Central memory CD8-positive, alpha-beta T cell (primary cell): ENCODE measurements at regions not wholly inside any gene's neighbourhood (a gene's known extent, or its start where the extent isn't known, plus 50 kb on each side); places are given as distances from the start of the nearest gene placed in this dataset.
"Not testable (repeated sequence)": the region's sequence is repeated elsewhere in the genome, so short reads cannot be mapped to it uniquely, and the experiment has no call there.

Experiments used
- ATAC-seq: fragments of 150-1000 bp; cut with Tn5 transposase; replicated peaks from 2 replicates; pipeline ENCODE4 v1.10.0; 2022; ENCODE audit warnings: mild to moderate bottlenecking, moderate FRiP score, moderate number of reproducible peaks; ENCODE audit not compliant: poor library complexity, severe bottlenecking; ENCODE audit errors: extremely low read depth
- DNase-seq, 2 donors: peaks; one replicate each; pipeline ENCODE4 v3.0.0; 2021; ENCODE audit warnings: low spot score in 2 of 2
- H3K27ac Mint-ChIP-seq: one replicate; pipeline ENCODE4 v1.8.0; 2022; ENCODE audit warnings: low read depth, mild to moderate bottlenecking, moderate library complexity, mixed read lengths
- H3K27me3 Mint-ChIP-seq: one replicate; pipeline ENCODE4 v1.8.0; 2022; ENCODE audit warnings: mixed read lengths
- H3K36me3 Mint-ChIP-seq: one replicate; pipeline ENCODE4 v1.8.0; 2022; ENCODE audit warnings: mild to moderate bottlenecking, moderate library complexity, mixed read lengths; ENCODE audit not compliant: insufficient read depth
- H3K4me1 Mint-ChIP-seq: one replicate; pipeline ENCODE4 v1.8.0; 2022; ENCODE audit warnings: mixed read lengths
- H3K4me3 Mint-ChIP-seq: one replicate; pipeline ENCODE4 v1.8.0; 2022; ENCODE audit warnings: mild to moderate bottlenecking, moderate library complexity, mixed read lengths
- H3K9me3 Mint-ChIP-seq: one replicate; pipeline ENCODE4 v1.8.0; 2022; ENCODE audit warnings: mixed read lengths

DNA sequence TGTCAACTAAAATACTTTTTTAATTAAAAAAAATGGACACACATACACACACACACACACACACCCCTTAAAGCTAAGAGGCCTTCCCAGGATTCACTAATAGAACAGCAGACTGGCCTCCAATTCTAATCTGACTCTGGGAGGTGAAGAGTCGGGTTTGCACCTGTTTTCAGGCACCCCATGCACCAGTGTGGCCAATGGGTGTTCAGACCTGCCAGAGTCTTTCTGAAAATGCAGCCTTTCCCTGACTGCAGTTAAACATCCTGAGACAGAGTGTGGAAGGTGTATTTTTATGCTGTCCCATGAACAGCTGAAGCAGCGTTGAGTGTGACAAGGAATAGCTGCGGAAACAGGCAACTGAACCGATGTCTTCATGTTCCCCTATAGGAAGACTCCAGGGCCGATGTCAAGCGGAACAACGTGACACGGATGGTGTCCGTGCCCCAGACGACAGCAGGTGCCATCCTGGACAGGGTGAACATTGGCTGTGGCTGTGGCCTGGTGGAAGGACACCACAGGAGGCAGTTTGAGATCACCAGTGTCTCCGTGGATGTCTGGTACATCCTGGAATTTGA lies 74.6 kb upstream of the LYZL2 start:
- Mint-ChIP-seq H3K36me3 (peaks cover 6% of the 10 kb centered on the region), H3K9me3 (no peaks in the 10 kb centered on the region), H3K27ac (peak overlapping the region; percentile 97), H3K27me3 (no peaks in the 10 kb centered on the region), H3K4me3 (peak overlapping the region; percentile 84), H3K4me1 (peaks cover 51% of the 10 kb centered on the region)
- no peak for ATAC-seq
- DNase-seq, result no peak

DNA sequence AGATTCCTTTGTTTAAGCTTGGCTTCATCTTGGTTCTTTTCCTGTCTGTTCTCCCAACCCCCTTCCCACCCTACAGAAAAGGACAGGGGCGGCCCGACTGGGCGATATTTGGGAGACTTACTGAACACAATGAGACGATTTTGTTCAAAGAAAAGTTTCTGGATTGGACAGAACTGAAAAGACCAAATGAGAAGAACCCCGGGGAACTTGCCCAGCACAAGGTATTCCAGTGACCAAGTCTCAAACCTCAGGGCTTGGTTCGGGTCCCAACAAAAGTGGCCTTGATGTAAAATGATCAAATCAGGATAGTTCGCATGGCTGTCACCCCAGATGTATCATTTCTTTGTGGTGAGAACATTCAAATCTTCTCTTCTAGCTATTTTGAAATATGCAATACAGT lies 73.9 kb upstream of the LYZL2 start:
- peak overlapping the region; percentile 97 for H3K27ac Mint-ChIP-seq
- DNase-seq, H3K9me3 Mint-ChIP-seq, ATAC-seq, H3K27me3 Mint-ChIP-seq, H3K36me3 Mint-ChIP-seq: not testable (repeated sequence)
- peak overlapping the region; percentile 84 for H3K4me3 Mint-ChIP-seq
- H3K4me1 Mint-ChIP-seq, result peaks cover 51% of the 10 kb centered on the region

DNA sequence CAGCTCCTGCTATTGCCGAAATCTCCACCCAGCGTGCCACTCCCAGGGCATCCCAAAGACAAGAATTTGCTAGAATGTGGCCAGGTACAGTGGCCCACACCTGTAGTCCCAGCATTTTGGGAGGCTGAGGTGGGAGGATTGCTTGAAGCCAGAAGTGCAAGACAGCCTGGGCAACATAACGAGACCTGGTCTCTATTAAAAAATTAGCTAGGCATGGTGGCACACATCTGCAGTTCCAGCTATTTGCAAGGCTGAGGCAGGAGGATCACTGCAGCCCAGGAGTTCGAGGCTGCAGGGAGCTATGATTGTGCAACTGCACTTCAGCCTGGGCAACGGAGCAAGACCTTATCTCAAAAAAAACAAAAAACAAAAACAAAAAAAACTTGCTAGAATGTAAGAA lies 73.3 kb upstream of the LYZL2 start:
- ATAC-seq (no peak), DNase-seq (no peak)
- no peaks in the 10 kb centered on the region for H3K9me3 Mint-ChIP-seq
- H3K4me1 Mint-ChIP-seq, result peaks cover 56% of the 10 kb centered on the region
- H3K4me3 Mint-ChIP-seq, result peak overlapping the region; percentile 67
- H3K27me3 Mint-ChIP-seq, result no peaks in the 10 kb centered on the region
- H3K36me3 Mint-ChIP-seq, result peaks cover 6% of the 10 kb centered on the region
- H3K27ac Mint-ChIP-seq, result peak overlapping the region; percentile 93

DNA sequence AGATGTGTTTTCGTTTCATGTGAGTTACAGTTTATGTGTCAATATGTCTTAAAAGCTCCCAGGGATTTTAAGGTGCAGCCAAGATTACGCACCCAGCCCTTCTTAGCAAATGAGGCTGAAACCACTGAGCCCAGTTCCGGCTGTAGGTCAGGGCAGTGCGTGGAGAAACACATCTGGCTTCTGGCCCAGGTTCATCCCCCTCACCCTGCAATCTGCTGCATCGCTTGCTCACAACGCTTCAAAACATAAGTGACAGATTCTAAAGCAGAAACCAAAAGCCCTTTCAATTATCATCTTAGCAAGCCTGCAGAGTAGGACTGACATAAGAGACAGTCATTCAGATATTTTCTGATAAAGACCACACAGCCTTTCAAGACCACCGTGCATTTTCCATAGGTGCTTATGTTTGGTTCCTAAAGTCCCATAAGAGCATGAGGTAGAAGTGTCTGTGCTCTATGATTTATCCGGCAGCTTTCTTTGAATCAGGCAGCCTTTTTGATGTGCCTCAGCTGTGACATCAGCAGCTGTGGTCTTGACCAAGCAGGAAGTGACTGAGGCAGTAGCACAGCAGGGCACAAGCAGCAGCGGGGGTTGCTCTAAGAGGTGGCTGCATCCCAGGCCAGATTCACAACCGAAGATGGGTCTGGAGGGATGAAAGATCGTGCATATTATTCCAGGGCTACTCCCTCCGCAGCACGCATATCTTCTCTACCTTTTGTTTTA lies 72.1 kb upstream of the LYZL2 start:
- peak overlapping the region; percentile 67 for H3K4me3 Mint-ChIP-seq
- no peaks in the 10 kb centered on the region for H3K9me3 Mint-ChIP-seq
- H3K36me3 Mint-ChIP-seq, result peaks cover 6% of the 10 kb centered on the region
- H3K27ac Mint-ChIP-seq, result peak overlapping the region; percentile 93
- peak; percentile 78 for ATAC-seq
- peaks cover 68% of the 10 kb centered on the region for H3K4me1 Mint-ChIP-seq
- peak; percentile 39 to 66 for DNase-seq
- no peaks in the 10 kb centered on the region for H3K27me3 Mint-ChIP-seq

DNA sequence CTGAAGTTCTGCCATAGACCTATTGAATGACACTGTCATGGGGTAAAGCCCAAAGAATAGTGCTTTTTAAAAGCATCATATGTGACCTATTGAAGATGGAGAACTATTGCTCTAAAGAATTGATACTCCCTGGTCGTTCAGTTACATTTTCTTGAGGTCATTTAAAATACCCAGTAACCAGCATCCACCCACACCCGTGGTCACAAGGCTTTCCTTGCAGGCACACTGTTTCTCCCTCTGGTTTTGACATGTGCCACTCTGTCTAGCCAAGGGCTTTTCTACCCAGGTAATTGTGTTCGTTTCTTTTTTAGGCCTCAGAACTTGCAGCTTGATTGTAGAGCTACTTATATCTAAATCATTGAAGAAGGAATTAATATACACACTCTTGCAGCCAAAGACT lies 68.3 kb upstream of the LYZL2 start:
- H3K27ac Mint-ChIP-seq, result peak overlapping the region; percentile 74
- H3K36me3 Mint-ChIP-seq, result peaks cover 4% of the 10 kb centered on the region
- H3K9me3 Mint-ChIP-seq, result no peaks in the 10 kb centered on the region
- ATAC-seq (no peak), DNase-seq (no peak)
- peaks cover 56% of the 10 kb centered on the region for H3K4me1 Mint-ChIP-seq
- H3K27me3 Mint-ChIP-seq, result no peaks in the 10 kb centered on the region
- peak overlapping the region; percentile 14 for H3K4me3 Mint-ChIP-seq

GRCh38 chr10:30697221-30697620 lies 67.7 kb upstream of the LYZL2 start:
- H3K36me3 Mint-ChIP-seq, H3K27me3 Mint-ChIP-seq, ATAC-seq, DNase-seq, H3K9me3 Mint-ChIP-seq: not testable (repeated sequence)
- Mint-ChIP-seq H3K4me3 (peak overlapping the region; percentile 14), H3K27ac (peak overlapping the region; percentile 74), H3K4me1 (peaks cover 50% of the 10 kb centered on the region)

GRCh38 chr10:30696416-30697185 lies 67.0 kb upstream of the LYZL2 start:
- H3K4me3 Mint-ChIP-seq, result peak overlapping the region; percentile 57
- not testable (repeated sequence) for ATAC-seq, H3K9me3 Mint-ChIP-seq, DNase-seq, H3K27me3 Mint-ChIP-seq, H3K36me3 Mint-ChIP-seq
- H3K4me1 Mint-ChIP-seq, result peaks cover 45% of the 10 kb centered on the region
- H3K27ac Mint-ChIP-seq, result peak overlapping the region; percentile 38

DNA sequence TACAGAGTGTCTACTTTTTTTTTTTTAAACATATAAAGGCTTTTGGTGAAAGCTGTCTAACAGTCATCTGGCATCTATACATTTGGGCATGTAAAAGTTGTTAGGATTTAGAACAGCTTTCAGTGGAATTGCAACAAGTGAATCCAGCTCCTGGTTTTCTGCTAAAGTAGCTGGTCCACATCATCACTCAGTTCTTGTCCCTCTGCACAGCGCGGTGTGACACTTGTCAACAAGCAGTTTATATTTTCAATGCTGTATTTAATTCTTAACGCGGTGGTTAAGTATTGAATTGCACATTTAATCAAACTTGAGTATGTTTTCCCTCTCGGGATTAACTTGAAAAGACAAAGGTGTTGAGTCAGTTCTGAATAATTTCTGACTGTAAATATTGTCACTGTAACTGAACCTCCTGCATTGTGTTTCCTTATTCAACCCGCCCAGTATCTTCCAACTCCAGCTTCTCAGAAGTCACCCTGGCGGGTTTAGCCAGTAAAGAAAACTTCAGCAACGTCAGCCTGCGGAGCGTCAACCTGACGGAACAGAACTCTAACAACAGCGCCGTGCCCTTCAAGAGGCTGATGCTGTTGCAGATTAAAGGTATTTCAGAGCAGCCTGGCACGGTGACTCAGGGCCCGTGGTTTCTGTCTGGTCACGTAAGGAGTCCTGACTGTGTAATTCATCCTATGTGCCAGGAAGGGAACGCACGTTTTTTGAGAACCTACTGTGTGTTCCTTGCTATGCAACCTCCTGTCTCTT lies 66.1 kb upstream of the LYZL2 start:
- Mint-ChIP-seq H3K4me1 (peaks cover 41% of the 10 kb centered on the region), H3K4me3 (peak overlapping the region; percentile 57), H3K27ac (peak overlapping the region; percentile 38)
- DNase-seq (peak in 1 of 2 donors; percentile 34), ATAC-seq (peak; percentile 94)
- H3K9me3 Mint-ChIP-seq, H3K27me3 Mint-ChIP-seq, H3K36me3 Mint-ChIP-seq: not testable (repeated sequence)

DNA sequence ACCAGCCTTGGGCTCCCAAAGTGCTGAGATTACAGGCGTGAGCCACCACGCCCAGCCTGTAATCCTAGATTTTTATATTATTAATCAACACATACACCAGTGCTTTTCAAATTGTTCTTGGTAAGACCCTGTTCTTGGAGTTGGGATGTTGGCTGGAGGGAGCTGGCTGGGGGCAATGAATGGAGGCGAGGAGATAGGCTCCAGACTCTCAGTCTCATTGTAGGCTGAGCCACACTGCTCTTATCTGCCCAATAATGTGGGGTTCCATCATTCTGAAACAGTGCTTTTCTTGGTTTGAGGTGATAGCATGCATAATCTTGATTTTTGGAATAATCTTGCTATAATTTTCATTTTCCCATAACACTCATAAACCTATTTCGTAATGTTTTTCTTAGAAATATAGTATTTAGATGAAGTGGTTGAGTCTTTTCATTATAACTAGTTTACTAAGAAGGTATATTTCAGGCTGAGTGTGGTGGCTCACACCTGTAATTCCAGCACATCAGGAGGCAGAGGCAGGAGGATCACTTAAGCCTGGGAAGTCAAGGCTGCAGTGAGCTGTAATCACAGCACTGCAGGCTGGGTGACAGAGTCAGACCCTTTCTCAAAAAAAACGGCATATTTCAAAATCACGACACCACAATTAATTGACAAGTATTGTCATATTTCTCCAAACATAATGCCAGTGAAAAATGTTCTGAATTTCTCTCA lies 65.1 kb upstream of the LYZL2 start:
- Mint-ChIP-seq H3K27ac (no peak overlapping the region), H3K9me3 (no peaks in the 10 kb centered on the region), H3K4me3 (no peak overlapping the region), H3K27me3 (no peaks in the 10 kb centered on the region), H3K4me1 (peaks cover 36% of the 10 kb centered on the region), H3K36me3 (peaks cover 2% of the 10 kb centered on the region)
- ATAC-seq, result no peak
- no peak for DNase-seq

- Mint-ChIP-seq H3K36me3 (no peaks in the 10 kb centered on the region), H3K27ac (no peak overlapping the region), H3K4me3 (no peak overlapping the region), H3K9me3 (no peaks in the 10 kb centered on the region), H3K27me3 (peaks cover 9% of the 10 kb centered on the region), H3K4me1 (peaks cover 12% of the 10 kb centered on the region)
- ATAC-seq (no peak), DNase-seq (no peak)
Measured at GRCh38 chr10:30691639-30692015, 62.1 kb upstream of the LYZL2 start.

DNA sequence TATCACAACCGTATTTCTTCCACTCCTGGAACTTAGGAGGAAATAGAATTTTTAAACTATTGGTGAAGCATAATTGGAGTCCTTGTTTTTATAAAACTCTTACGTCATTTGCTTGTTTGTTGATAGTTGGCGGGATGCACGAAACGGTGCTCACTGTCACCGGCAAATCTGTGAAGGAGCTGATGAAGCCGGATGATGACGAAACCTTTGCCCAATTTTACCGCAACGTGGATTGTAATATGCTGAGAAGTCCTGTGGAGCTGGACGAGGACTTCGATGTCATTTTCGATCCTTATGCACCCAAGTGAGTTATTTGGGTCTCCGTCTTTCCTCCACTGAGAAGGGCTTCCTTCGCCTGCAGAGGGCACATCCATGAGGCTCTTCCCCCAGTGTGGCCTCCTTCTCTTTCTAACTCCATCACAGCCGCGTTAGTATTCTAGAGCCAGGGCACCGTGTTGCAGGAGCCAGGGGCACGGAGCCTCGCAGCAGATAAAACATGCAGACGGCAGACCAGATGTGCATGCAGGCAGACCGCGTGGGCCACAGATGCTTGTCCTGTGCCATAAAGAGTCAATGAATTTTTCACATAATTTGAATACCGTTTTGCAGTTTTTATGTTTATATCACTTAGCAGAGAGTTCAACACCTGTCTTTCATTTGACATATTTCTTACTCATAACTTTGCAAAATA lies 61.5 kb upstream of the LYZL2 start:
- not testable (repeated sequence) for H3K9me3 Mint-ChIP-seq, ATAC-seq, H3K4me3 Mint-ChIP-seq, H3K27ac Mint-ChIP-seq, H3K4me1 Mint-ChIP-seq, DNase-seq, H3K36me3 Mint-ChIP-seq
- H3K27me3 Mint-ChIP-seq, result peaks cover 13% of the 10 kb centered on the region
